SK-N-SH (cell line): ENCODE measurements at regions not wholly inside any gene's neighbourhood (a gene's known extent, or its start where the extent isn't known, plus 50 kb on each side); places are given as distances from the start of the nearest gene placed in this dataset.

Experiments used
- CTCF ChIA-PET: fragments of 300-600, 350-600 bp; formaldehyde crosslinking; extraction: SDS; loops from one replicate; lab custom pipeline; 2021; lab: Yijun Ruan, JAX
- POLR2A ChIA-PET: fragments of 350-600 bp; sonication (Branson Sonifier 250); formaldehyde crosslinking; extraction: SDS; loops from one replicate; lab custom pipeline; 2020; ENCODE audit warnings: antibody characterized with exemption, inconsistent platforms; lab: Yijun Ruan, JAX
- DNase-seq: peaks from one replicate; pipeline ENCODE4 v3.0.0; 2012
- H2AFZ ChIP-seq: fragments of 200-600 bp; sonication (generic); 2 replicates; pipeline ENCODE4 v1.8.1; 2016; ENCODE audit warnings: antibody characterized with exemption, mild to moderate bottlenecking, low read depth
- H3F3A ChIP-seq: fragments of 200-600 bp; sonication (generic); replicated peaks from 2 replicates; pipeline ENCODE3; 2016; ENCODE audit warnings: antibody characterized with exemption, mild to moderate bottlenecking; ENCODE audit not compliant: insufficient read depth
- H3K27ac ChIP-seq, 2 experiments: fragments of 200-500 bp in 1 of 2; fragments of 200-600 bp in 1 of 2; sonication (Bioruptor generic) in 1 of 2; sonication (generic), shearing (Covaris generic) in 1 of 2; 2 replicates each; pipeline versions ENCODE4 v1.5.1 to v1.6.1; 2014 to 2016; ENCODE audit warnings: low read depth in 2 of 2, inconsistent platforms in 1 of 2, low read length in 1 of 2, mild to moderate bottlenecking in 1 of 2, mixed read lengths in 1 of 2
- H3K27me3 ChIP-seq: fragments of 200-600 bp; sonication (generic), shearing (Covaris generic); 2 replicates; pipeline ENCODE4 v1.6.1; 2016; ENCODE audit warnings: mixed run types; ENCODE audit not compliant: insufficient read depth
- H3K36me3 ChIP-seq, 2 experiments: fragments of 200-500 bp in 1 of 2; fragments of 200-600 bp in 1 of 2; sonication (Bioruptor generic) in 1 of 2; sonication (generic) in 1 of 2; replicated peaks in 1 of 2; 2 replicates each; pipeline versions ENCODE3 to v1.5.1; 2014 to 2016; ENCODE audit warnings: low read length in 1 of 2, mild to moderate bottlenecking in 1 of 2; ENCODE audit not compliant: insufficient read depth in 2 of 2, control insufficient read depth in 1 of 2
- H3K4me1 ChIP-seq, 2 experiments: fragments of 200-500 bp in 1 of 2; fragments of 200-600 bp in 1 of 2; sonication (Bioruptor generic) in 1 of 2; sonication (generic), shearing (Covaris generic) in 1 of 2; 2 replicates each; pipeline versions ENCODE4 v1.5.1 to v1.6.1; 2014 to 2016; ENCODE audit warnings: low read depth in 1 of 2, low read length in 1 of 2, mixed run types in 1 of 2; ENCODE audit not compliant: insufficient read depth in 2 of 2, control insufficient read depth in 1 of 2
- H3K4me2 ChIP-seq: fragments of 200-600 bp; sonication (generic), shearing (Covaris generic); 2 replicates; pipeline ENCODE4 v1.6.1; 2017; ENCODE audit warnings: mixed run types
- H3K4me3 ChIP-seq, 2 experiments: fragments of 200-500 bp in 1 of 2; fragments of 200-600 bp in 1 of 2; sonication (Bioruptor generic) in 1 of 2; sonication (generic), shearing (Covaris generic) in 1 of 2; 2 replicates each; pipeline versions ENCODE4 v1.5.1 to v1.8.1; 2014 to 2016; ENCODE audit warnings: low read depth in 2 of 2, inconsistent platforms in 1 of 2, low read length in 1 of 2, mild to moderate bottlenecking in 1 of 2, mixed read lengths in 1 of 2, moderate library complexity in 1 of 2
- H3K79me2 ChIP-seq: fragments of 200-600 bp; sonication (generic); 2 replicates; pipeline ENCODE4 v1.8.1; 2017; ENCODE audit warnings: mild to moderate bottlenecking; ENCODE audit not compliant: insufficient read depth
- H3K9ac ChIP-seq: fragments of 200-600 bp; sonication (generic); 2 replicates; pipeline ENCODE4 v1.6.1; 2017; ENCODE audit warnings: mixed run types
- H3K9me2 ChIP-seq: fragments of 200-600 bp; sonication (generic); 2 replicates; pipeline ENCODE4 v1.6.1; 2017; ENCODE audit warnings: mixed run types
- H3K9me3 ChIP-seq: fragments of 200-600 bp; sonication (generic); 2 replicates; pipeline ENCODE4 v1.6.1; 2017; ENCODE audit warnings: mixed run types, mild to moderate bottlenecking, moderate library complexity
- H4K20me1 ChIP-seq: fragments of 200-600 bp; sonication (generic); 2 replicates; pipeline ENCODE4 v1.6.1; 2017; ENCODE audit warnings: mild to moderate bottlenecking, mixed run types; ENCODE audit not compliant: insufficient read depth
- FOXJ3 ChIP-seq: sonication (generic); formaldehyde crosslinking; IDR thresholded peaks from 2 replicates; pipeline ENCODE4 v1.5.1; 2020; ENCODE audit warnings: mild to moderate bottlenecking, missing genetic modification reagents
- GABPA ChIP-seq: IDR thresholded peaks from 2 replicates; pipeline ENCODE4 v1.4.0; 2012; ENCODE audit warnings: low read depth, mild to moderate bottlenecking
- MEF2A ChIP-seq: IDR thresholded peaks from 2 replicates; pipeline ENCODE4 v1.4.0; 2012; ENCODE audit warnings: low read depth, borderline replicate concordance
- RFX5 ChIP-seq: IDR thresholded peaks from 2 replicates; pipeline ENCODE4 v1.6.1; 2012; ENCODE audit warnings: mild to moderate bottlenecking, improper control_type of control experiment, low read length
- SIN3A ChIP-seq: IDR thresholded peaks from 2 replicates; pipeline ENCODE4 v1.6.1; 2012; ENCODE audit warnings: low read depth, mild to moderate bottlenecking, low read length, moderate library complexity, borderline replicate concordance
- TEAD4 ChIP-seq: IDR thresholded peaks from 2 replicates; pipeline ENCODE4 v1.4.0; 2012; ENCODE audit warnings: mild to moderate bottlenecking, borderline replicate concordance; ENCODE audit not compliant: insufficient read depth
- USF1 ChIP-seq: IDR thresholded peaks from 2 replicates; pipeline ENCODE4 v1.4.0; 2012; ENCODE audit warnings: low read depth, borderline replicate concordance
- YY1 ChIP-seq: IDR thresholded peaks from 2 replicates; pipeline ENCODE4 v1.4.0; 2012; ENCODE audit warnings: low read depth, mild to moderate bottlenecking
- TF ChIP-seq, protein P1 (sequence below): fragments of 150-350 bp; IDR thresholded peaks from 2 replicates; pipeline ENCODE4 v1.6.1; 2016; ENCODE audit warnings: mild to moderate bottlenecking, low read depth, low read length
- TF ChIP-seq, protein P2 (sequence below): fragments of 150-350 bp; IDR thresholded peaks from 2 replicates; pipeline ENCODE4 v1.6.1; 2017; ENCODE audit warnings: antibody characterized with exemption, low read length, low read depth, borderline replicate concordance
- TF ChIP-seq, protein P3 (sequence below): fragments of 200-600 bp; sonication (generic); IDR thresholded peaks from 2 replicates; pipeline ENCODE4 v1.6.1; 2017; ENCODE audit warnings: antibody characterized with exemption, mild to moderate bottlenecking, moderate library complexity
- TF ChIP-seq, protein P4 (sequence below): IDR thresholded peaks from 2 replicates; pipeline ENCODE4 v1.6.1; 2012; ENCODE audit warnings: mild to moderate bottlenecking, low read depth, low read length, moderate library complexity

DNA sequence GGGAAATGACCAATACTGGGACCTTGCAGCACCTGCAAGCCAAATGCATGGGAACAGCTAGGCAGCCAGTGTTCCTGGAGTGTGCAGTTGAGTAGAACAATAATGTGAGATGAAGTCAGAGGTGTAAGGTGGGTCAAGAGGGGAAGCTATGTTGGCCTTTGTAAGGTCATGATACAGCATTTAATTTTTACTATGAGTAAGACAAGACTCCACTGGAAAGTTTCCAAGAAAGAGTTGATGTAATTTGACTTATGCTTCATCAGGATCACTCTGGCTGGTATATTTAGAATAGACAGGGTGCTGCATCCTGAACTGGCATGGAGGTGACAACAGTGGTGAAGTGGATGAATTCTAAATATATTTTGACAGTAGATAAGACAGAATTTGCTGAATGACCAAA lies 744.8 kb downstream of the KCTD16 start:
- no peaks in the 10 kb centered on the region for H3K27me3 ChIP-seq
- H3K27ac ChIP-seq = no peak overlapping the region
- H3K4me1 ChIP-seq = no peaks in the 10 kb centered on the region
- POLR2A ChIA-PET = no interaction called here
- no peak overlapping the region for H3K4me2 ChIP-seq
- no peak overlapping the region for H3K9ac ChIP-seq
- CTCF ChIA-PET = no interaction called here
- TF ChIP-seq YY1 = no peak
- TF ChIP-seq, protein P1, sequence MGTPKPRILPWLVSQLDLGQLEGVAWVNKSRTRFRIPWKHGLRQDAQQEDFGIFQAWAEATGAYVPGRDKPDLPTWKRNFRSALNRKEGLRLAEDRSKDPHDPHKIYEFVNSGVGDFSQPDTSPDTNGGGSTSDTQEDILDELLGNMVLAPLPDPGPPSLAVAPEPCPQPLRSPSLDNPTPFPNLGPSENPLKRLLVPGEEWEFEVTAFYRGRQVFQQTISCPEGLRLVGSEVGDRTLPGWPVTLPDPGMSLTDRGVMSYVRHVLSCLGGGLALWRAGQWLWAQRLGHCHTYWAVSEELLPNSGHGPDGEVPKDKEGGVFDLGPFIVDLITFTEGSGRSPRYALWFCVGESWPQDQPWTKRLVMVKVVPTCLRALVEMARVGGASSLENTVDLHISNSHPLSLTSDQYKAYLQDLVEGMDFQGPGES = no peak
- TF ChIP-seq USF1 = no peak
- TF ChIP-seq SIN3A = no peak
- no peak for TF ChIP-seq RFX5
- TF ChIP-seq, protein P2, sequence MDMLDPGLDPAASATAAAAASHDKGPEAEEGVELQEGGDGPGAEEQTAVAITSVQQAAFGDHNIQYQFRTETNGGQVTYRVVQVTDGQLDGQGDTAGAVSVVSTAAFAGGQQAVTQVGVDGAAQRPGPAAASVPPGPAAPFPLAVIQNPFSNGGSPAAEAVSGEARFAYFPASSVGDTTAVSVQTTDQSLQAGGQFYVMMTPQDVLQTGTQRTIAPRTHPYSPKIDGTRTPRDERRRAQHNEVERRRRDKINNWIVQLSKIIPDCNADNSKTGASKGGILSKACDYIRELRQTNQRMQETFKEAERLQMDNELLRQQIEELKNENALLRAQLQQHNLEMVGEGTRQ = no peak
- TF ChIP-seq GABPA = no peak
- TF ChIP-seq MEF2A = no peak
- TF ChIP-seq, protein P3, sequence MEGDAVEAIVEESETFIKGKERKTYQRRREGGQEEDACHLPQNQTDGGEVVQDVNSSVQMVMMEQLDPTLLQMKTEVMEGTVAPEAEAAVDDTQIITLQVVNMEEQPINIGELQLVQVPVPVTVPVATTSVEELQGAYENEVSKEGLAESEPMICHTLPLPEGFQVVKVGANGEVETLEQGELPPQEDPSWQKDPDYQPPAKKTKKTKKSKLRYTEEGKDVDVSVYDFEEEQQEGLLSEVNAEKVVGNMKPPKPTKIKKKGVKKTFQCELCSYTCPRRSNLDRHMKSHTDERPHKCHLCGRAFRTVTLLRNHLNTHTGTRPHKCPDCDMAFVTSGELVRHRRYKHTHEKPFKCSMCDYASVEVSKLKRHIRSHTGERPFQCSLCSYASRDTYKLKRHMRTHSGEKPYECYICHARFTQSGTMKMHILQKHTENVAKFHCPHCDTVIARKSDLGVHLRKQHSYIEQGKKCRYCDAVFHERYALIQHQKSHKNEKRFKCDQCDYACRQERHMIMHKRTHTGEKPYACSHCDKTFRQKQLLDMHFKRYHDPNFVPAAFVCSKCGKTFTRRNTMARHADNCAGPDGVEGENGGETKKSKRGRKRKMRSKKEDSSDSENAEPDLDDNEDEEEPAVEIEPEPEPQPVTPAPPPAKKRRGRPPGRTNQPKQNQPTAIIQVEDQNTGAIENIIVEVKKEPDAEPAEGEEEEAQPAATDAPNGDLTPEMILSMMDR = no peak
- TF ChIP-seq, protein P4, sequence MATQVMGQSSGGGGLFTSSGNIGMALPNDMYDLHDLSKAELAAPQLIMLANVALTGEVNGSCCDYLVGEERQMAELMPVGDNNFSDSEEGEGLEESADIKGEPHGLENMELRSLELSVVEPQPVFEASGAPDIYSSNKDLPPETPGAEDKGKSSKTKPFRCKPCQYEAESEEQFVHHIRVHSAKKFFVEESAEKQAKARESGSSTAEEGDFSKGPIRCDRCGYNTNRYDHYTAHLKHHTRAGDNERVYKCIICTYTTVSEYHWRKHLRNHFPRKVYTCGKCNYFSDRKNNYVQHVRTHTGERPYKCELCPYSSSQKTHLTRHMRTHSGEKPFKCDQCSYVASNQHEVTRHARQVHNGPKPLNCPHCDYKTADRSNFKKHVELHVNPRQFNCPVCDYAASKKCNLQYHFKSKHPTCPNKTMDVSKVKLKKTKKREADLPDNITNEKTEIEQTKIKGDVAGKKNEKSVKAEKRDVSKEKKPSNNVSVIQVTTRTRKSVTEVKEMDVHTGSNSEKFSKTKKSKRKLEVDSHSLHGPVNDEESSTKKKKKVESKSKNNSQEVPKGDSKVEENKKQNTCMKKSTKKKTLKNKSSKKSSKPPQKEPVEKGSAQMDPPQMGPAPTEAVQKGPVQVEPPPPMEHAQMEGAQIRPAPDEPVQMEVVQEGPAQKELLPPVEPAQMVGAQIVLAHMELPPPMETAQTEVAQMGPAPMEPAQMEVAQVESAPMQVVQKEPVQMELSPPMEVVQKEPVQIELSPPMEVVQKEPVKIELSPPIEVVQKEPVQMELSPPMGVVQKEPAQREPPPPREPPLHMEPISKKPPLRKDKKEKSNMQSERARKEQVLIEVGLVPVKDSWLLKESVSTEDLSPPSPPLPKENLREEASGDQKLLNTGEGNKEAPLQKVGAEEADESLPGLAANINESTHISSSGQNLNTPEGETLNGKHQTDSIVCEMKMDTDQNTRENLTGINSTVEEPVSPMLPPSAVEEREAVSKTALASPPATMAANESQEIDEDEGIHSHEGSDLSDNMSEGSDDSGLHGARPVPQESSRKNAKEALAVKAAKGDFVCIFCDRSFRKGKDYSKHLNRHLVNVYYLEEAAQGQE = no peak
- TF ChIP-seq FOXJ3 (CRISPR knock-in tag) = no peak
- no peak for TF ChIP-seq TEAD4
- no peaks in the 10 kb centered on the region for H3K9me2 ChIP-seq
- no peaks in the 10 kb centered on the region for H3K9me3 ChIP-seq
- no peaks in the 10 kb centered on the region for H3K79me2 ChIP-seq
- H2AFZ ChIP-seq = no peak overlapping the region
- DNase-seq = no peak
- no peaks in the 10 kb centered on the region for H4K20me1 ChIP-seq
- no peak overlapping the region for H3K4me3 ChIP-seq
- no peaks in the 10 kb centered on the region for H3K36me3 ChIP-seq
- no peaks in the 10 kb centered on the region for H3F3A ChIP-seq
